COLO668 (cell line): ENCODE measurements at regions not wholly inside any gene's neighbourhood (a gene's known extent, or its start where the extent isn't known, plus 50 kb on each side); places are given as distances from the start of the nearest gene placed in this dataset.

Experiments
- DNase-seq: peaks from one replicate; lab custom pipeline; 2025; ENCODE audit not compliant: unreplicated experiment; lab: John Stamatoyannopoulos, UW

DNA sequence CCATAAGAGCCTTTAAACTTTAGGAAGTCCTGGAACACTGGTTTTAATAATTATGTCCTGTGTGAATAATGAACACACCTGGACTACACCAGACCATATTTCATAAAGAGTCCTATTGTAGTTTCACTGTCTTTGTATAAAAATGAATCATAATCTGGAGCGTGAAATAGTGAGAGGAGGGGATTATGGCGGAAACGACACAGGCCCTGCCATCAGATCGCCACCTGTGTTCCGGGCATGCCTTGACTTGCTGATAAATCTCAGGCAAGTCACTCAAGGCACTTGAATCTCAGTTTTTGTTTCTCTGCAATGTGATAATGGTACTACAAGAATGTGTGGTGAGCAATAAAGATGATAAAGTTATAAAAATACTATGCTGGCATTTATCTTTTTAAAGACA lies 995.5 kb downstream of the MCTP2 start:
- DNase-seq = no peak

DNA sequence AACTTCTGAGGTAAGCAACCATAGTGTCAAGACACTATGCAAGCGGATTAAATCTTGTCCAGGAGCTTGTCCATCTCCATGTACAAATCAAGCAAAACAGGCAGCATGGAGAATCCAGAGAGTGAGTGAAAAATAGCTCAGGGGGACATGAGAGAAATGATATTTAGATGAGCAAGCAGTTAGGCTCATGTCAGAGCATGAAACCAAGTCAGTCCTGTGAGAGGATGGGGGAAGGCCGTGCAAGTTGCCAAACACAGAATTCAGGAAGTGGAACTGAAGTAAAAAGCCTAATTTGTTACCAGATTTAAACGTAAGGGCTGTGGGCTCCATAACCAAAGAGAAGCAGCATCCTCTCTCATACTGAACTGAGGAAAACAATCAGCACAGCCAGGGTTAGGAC lies 995.9 kb downstream of the MCTP2 start:
- DNase-seq = no peak

DNA sequence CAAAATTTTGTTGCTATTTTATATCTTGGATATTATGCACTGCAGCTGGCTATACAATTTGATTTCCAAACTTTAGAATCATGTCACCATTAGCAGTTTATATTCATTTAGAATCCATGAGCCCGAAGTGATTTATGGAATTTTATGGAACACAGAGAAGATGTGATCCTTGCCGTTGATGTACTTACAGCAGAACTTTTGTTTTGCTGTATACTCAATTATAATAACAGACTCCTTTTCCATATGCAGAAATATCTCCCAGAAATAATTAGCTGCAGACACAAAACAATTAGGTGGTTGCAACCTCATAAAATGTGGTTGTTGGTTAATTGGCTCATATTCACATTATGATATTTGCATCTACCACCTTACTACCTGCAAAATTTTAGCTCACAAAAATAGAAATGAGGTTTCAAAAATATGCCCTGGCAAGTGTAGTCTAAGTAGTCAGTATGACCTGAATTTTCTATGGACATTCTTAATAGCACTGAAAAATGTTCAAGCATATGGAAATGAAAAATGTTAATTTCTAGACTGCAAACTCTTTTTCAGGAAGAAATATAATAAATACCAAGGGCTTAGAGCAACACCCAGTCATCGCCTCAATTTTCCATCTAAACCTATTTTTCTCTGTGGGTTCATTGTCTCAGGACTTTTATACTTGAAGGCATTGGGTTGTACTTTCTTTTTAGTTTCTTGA lies 997.6 kb downstream of the MCTP2 start:
- DNase-seq = no peak

DNA sequence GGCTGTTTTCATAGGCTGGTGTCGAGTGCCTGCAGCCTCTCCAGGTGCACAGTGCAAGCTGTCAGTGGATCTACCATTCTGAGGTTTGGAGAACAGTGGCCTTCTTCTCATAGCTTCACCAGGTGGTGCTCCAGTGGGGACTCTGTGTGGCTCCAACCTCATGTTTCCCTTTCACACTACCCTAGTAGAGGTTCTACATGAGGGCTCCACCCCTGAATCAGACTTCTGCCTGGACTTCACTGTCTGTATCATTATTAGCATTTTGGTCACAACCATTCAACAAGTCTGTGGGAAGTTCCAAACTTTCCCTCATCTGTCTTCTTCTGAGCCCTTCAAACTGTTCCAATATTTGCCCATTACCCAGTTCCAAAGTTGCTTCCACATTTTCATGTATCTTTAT lies 1003.7 kb downstream of the MCTP2 start:
- no peak for DNase-seq

DNA sequence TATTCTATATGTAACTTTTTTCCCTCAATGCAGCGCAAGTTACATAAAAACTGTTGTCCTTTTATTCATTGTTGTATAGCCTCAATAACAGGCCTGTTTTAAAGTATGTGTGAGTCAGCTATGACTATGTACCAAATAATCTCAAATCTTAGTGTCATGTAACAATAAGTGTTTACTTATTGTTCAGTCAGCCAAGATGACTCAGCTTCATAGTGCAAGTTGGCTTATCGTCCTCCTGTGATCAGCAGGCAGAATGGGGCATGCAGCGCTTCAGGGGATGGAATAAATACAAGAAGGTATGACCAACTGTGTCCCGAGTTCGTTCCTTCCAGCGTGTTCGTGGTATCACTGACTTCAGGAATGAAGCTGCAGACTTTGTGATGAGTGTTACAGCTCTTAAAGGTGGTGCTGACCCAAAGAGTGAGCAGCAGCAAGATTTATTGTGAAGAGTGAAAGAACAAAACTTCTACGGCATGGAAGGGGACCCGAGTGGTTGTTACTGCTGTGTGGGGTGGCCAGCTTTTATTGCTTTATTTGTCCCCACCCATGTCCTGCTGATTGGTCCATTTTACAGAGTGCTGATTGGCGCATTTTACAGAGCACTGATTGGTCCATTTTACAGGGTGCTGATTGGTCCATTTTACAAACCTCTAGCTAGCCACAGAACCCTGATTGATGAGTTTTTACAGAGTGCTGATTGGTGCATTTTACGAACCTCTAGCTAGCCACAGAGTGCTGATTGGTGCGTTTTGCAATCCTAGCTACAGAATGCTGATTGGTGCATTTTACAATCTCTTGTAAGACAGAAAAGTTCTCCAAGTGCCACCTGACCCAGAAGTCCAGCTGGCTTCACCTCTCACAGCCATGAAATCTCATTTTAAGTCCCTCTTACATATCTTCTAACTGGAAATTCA lies 1016.0 kb downstream of the MCTP2 start:
- DNase-seq = peak; percentile 11

DNA sequence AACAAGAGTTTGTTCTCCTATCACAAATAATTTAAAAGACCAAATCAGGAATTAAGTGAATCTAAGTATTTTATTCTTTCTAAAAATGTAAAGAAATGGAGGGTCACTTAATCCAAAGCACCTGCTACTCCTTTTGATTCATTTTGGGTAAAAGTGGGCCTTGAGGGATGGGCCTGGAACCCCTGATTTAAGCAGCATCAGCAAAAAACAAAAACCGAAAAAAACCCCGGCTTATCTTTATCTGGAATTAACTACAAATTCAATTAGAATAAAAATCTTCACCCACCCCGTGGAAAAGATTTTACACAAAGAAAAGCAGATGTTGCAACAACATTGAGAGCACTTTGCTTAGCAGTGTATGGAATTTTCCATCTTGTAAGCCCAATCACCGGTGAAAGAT lies 1018.2 kb downstream of the MCTP2 start:
- DNase-seq = no peak

DNA sequence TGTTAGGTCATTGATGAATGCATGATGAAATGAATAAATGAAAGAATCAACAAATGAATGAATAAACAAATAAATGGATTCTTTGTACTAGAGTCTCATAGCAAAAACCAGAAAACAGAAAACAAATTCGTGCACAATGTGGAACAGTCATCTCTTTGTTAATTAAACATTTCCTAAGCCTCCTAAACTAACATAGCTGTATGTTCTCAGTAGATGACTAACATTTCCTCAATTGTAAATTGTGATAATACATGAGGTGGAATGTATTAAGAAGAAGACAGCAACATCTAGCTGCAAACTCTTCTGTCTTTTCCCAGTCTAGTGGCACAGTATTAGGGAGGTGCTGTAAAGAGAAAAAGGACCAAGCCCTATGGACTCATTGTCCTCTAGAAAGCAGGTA lies 1021.0 kb downstream of the MCTP2 start:
- no peak for DNase-seq

DNA sequence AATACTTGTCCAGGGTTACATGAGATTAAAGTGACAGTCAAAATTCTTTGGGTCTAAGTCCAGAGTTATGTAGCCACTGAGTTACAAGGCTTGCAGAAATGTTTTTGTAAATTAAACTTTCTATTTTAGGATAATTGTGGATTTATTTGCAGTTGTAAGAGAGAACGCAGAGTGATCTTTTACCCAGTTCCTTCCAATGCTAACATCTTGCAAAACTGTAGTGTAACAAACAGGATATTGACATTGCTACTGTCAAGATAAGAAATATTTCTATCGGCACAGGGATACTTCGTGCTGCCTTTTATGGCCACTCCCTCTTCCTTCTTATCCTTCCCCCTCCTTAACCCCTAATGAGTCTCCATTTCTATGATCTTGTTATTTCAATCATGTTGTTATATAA lies 1022.9 kb downstream of the MCTP2 start:
- no peak for DNase-seq

DNA sequence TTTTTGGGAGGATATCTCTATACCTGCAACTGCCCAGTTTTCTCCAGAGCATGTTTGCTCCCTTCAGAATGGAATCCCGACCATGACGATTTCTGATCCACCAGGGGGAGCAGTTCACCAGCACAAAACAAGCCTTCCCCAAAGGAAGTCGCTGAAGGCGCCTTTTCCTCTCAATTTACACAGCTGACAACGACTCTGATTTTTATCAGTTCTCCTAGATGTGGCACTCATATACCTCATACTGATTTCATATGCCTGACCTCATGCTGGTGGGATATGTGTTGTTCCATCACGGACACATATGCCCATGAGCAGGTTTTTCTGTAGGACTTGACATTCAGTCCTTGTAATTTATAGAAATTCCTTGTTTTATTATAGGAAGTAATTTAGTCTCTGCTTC lies 1028.2 kb downstream of the MCTP2 start:
- DNase-seq = peak; percentile 55

DNA sequence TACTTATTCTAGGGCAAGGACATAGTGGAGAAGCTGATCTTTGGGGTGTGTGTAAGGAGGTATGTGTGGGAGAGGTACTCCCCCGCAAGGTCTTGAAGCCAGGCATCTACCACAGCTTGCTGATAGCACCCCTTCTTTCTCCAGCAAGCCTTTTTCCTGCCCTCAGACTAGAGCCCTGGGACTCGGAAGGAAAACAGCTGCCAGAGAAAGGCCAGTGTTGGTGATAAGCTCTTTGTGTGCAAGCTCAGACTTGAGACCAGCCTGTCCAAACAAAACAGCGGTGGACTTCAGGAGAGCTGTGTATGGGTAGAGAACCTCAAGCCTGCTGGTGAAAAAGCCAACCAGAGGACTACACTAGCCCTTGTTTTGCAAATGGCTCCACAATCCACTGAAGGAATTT lies 1028.6 kb downstream of the MCTP2 start:
- DNase-seq = no peak

DNA sequence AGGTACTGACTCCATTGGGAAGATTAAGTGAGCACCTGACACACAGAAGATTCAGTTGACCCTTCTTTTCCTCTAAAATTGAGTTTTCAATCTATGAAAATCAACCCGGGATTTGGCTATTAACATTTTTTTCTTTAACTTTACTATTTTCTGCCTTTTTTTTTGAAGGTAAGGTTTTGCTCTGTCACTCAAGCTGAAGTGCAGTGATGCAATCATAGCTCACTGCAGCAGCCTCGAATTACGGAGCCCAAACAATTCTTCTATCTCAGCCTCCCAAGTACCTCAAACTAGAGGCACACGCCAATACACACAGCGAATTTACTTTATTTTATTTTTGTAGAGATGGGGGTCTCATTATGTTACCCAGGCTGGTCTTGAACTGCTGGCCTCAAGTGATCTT lies 1029.5 kb downstream of the MCTP2 start:
- no peak for DNase-seq

DNA sequence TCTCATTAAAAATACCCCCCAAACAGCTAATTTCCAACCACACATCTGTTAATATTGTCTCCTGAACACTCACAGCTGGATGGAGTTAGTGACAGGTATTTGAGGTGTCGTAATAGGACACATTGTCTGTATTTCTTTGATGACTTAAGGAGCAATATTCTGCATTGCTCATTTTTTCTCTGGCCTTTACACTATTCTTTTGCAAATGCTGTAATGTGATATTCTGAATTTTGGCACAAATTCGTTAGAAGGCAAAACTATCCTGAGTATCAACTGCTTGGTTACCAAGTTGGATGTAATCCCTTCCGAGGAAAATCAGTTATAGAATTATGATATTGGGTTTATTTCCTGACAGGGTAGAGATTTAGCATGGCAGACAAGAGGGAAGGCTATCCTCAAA lies 1030.2 kb downstream of the MCTP2 start:
- DNase-seq = no peak

DNA sequence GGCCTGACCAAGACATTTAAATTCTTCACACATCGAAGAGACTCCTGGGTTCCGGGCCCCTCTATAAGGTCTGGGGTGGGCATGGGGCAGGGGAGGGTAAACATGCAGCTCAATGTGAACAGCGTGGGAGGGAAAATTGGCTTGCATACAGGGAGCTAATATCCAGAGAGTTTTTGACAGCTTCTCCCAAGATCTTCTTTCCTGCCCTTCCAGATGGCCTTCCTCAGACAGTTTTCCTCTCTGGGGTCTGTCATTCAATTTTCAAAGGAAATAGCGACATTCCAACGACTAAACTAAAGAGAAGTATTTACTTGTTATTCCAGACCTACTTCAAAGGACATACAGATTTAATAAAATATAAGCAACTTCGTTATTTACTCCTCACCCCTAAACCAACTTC lies 1030.6 kb downstream of the MCTP2 start:
- DNase-seq = no peak

DNA sequence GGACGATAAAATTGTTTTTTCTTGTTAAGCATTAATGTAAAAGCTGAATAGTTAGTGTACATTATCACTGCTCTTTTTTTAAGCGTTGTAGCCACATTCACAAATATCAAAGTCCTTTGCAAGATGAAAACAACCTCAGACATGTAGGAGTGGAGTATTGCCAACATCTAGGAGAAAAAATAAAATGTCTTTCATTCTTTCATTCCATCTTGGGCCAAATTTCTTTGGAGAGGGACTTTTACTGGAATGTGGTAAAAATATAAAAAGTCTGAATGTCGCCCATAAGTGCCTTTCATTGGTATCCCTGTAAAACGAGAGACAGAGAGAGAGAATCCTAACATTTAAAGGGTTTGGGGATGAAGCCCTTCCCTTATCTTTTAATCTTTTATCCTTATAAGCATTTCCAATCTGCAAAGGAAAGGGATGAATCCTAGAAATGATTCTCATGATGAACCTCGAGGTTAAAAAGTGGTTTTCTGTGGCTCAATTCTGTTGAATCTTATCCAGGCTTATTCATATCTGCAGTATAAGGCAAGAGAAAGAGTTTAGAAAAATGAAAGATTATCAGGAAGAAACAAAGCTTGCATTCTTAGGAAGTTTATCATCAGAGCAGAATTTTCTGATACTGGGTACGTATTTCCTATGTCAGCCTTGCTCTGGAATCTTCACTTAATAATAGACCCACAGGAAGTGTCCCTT lies 1031.7 kb downstream of the MCTP2 start:
- no peak for DNase-seq

DNA sequence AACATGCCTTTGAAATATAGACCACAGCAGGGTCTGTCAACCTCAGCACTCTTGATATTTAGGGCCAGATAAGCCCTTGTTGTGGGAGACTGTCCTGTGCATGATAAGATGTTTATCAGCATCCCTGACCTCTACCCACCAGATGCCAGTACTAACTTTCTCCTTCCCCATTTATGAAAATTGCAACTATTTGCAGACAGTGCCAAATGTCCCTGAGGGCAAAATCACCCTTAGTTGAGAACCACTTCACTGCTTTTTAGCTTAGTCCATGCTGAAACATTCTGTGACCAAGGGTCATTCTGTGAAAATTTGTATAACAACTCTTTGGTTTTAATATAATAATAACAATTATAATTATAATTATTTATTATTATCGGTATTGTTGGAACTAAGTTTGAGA lies 1032.4 kb downstream of the MCTP2 start:
- DNase-seq = no peak

DNA sequence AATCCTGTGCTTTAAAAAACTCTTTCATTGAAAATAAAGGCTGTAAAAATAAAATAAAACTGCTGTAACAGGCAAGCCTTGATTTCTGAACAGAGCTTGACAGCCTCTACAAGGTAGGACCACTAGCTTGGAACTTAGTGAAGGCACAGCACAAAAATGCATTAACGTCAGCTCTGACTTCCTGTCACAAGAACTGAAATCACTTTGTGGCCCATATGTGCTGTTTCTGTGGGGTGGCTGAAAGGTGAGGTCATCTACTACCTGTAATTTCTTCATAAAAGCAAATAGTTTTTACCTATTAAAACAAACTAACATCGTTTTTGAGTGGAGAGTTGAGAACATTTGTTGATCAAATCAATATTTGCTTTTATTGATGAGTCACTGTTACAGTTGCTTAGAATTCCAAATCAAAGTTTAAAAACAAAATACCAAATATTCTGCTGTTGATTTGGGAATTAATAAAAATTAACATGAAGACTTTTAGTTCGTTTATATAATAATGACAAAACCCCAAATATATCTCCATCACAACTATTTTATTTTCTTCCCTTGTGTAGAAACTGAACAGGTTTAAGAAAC lies 1034.1 kb downstream of the MCTP2 start:
- DNase-seq = no peak

DNA sequence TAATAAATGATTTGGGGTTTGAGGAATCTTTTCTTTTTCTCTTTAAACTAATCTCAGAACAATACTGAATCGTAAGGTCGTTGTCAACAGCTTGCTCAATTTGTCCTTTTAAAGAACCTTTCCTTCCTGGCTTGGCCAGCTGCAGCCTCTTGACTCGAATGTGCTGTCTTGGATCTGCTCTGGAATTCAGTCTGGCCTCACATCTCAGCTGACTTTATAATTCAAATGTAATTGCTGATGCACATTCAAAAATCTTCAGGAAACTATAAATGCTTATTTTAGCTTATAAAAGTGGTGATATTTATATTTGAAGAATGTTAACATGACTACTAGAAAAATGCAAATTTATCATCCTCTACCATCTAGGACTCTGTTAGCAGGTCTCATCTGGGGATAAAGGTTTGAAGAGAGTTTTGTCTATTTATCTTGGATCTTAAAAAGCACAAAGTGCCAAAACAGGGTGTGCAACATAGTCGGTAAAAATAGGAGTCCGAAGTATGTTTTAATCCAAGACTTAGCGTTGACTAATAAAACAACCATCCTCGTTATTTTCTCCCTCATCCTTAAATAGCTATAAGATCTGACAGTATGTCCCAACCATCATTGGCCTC lies 1035.2 kb downstream of the MCTP2 start:
- no peak for DNase-seq

DNA sequence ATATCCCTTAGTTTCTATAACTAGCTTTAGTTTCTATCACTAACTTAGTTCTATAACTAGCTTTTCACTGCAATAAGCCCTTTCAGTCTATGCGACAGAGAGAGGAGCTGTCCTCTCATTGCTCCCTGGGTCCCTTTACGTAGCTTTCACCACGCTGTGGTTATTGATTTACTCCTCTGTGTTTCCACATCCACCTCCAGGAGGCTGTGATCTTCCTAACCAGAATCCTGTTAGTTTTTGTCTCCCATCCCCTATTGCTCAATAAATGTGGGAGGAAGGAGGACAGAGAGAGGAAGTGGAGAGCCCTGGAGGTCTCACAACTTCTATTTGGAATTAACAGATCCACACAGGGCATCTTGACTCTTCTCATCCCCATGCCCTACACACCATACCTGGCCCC lies 1036.1 kb downstream of the MCTP2 start:
- no peak for DNase-seq

DNA sequence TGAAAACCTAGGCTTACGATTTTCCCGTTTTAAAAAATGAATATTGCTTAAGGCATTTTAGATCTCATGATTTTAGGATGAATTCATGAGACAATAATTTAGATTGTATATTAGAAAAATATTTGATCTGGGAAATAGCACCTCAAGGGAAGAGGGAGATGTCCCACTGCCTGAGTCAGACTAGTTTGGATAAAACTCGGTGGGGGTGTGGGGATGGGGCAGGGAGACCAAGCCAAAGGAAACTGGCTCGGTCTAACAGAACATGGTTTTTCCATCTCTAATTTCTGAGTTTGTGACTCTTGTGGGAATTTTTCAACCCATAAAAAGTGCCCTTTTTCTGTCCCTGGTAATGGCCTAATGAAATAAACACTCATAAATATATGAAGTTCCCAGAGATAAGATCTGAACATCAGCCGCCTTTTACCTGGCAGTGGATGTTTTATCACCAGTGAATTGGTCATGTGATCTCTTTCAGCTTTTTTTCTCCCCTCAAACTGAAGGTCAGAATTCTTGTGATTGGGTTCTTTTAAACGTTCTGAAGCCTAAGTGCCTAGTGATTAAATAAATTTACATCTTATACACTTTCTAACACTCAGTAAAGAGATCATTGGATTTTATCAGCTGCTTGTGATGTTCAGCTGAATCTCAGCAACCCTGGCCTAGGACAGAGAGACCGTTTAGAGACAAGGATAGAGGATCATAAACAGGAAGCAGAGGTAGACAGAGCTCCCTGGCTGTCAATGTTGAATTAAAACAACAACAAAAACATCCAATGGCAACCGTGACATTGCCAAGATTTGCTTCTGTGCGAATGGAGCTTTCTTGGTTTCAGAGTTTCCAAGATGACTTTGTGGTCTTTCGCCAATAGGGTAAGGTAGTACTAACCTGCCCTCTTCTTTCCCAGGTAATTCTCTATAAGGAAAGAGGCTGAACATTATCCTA lies 1038.2 kb downstream of the MCTP2 start:
- DNase-seq = no peak

DNA sequence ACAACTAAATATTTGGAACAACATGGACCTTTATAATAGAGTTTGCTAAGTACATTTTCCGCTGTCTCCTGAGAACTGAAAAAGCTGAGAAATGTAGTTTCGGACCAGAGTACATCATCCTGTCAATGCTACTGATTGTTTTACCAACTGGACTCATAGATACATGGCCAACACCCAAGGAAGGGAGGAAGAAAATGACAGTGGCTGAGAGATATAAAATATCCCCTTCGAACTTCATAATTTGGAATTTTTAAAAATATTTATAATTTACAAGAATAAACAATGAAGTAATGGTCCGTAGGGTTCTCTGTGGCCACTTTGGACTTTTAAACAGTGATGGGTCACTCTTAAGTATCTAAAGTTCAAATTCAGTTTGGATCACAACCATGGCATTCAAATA lies 1042.7 kb downstream of the MCTP2 start:
- no peak for DNase-seq
